ENCODE measurements at regions not wholly inside any gene's neighbourhood (a gene's known extent, or its start where the extent isn't known, plus 50 kb on each side); places are given as distances from the start of the nearest gene placed in this dataset.

DNA sequence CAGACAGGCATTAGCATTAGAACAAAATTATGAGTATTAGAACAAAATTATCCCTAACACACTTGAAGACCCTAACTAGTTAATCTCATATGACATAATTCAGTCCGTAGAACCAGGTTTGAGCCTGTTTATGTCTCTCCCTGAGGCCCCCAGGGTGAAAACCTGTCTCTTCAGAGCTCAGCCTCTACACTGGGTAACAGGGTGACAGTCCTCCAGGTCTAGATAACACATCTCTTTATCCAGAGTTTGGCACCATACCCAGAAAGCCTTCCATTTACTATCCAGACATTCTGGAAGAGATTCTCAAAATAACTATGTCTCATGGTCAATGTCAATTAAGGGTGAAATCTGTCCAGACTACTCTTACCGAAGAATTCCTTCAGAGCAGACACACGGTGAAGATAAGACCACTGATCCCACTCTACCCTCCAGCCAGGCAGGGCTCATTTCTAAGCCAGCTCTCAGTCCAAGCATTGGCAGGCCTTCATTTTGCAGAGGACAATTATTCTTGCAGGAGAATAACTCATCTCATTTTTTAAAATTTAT is 1195.3 kb downstream of the EFNB2 start:
- no peak for DNase-seq (ENCODE audit: low read depth, low spot score)

DNA sequence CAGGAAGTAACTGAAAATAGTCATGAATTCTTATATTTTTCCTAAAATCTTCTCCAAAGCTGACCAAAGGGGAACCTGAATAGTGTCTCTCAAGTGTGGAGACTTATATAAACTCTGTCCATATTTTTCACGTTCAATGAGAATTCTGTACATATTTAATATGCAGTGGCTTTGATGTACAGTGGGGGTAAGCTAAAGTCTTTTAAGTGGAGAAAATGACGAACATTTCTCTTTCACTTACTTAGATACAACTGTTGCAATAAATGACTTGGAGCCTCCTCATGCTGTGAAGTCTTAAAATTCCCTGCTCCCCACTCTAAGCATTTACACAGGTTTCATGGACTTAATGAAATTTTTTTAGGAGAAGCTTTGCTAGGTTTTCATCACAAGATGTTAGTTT is 1196.7 kb downstream of the EFNB2 start:
- DNase-seq (ENCODE audit: low read depth, low spot score): no peak

DNA sequence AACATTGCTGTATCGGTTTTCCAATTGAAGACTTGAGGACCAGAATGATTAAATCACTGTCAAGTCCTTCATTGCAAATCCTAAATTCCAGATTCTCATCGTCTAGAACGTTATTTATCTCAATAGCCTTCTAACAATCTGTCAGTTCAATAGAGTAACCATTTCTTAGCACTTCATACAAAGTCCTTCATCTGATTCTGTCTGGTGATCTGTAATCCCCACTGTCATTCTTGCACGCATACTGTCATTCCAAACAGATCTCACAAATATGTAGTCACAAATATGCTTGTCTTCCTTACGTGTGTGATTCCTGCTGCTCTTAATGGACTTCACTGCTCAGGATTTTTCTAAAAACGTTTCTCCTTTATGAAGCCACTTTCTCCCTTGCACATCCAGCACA is 1197.5 kb downstream of the EFNB2 start:
- no peak for DNase-seq (ENCODE audit: low read depth, low spot score)

DNA sequence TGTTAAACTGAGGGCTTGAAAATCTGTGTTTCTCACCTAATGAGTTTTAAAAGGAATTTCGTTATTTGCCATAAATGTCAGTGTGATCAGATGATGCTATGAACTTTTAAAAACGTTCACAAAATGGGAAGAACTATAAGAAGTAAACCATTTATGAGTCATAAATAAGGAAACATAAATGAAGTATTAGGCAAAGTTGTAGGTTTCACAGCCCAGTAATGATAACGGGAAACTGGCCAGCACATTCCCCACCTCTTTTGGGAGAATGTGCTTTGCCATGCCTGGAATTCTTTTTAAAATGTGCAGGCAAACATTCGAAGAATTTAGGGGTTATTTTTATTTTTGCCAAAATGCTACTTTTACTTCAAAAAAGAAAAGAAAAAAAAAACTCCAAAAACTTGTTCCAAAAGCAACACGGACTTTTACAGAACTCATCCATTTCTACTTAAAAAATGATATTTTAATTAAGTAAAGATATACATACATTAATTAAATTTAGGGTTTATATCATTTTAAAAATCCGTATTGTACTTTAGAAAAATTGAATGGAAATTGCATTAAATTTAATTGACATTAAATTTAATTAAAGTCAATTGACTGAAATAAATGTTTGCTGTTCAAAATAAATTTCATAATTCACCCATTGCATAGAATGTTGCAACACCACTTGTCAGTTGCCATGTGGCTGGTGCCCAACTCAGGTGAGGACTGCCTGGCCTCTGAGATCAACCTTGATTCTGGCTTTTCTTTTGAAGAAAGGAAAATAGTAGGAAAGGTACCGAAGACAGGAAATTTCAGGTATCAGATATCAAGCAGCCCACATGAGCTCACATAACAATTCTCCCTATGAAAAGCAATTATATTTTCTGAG is 1198.5 kb downstream of the EFNB2 start:
- DNase-seq (ENCODE audit: low read depth, low spot score): no peak

DNA sequence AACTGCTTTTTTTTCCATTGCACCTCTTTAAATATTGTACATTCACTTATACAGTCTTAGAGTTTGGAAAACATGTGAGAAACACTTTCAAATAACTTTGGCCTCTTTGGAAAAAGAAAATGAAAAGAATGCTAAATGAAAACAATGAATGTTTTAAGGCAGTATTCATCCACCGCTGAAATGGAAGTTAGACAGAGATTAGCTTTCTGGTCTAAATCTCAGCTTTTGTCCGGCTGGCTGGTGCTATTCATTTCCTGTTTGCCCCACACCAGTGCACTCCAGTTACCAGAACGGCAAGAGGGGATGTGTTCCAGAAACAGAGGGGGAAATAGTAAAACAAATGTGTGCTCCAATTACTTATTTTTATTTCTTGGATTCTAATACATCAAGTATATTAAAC is 1201.3 kb downstream of the EFNB2 start:
- no peak for DNase-seq (ENCODE audit: low read depth, low spot score)

DNA sequence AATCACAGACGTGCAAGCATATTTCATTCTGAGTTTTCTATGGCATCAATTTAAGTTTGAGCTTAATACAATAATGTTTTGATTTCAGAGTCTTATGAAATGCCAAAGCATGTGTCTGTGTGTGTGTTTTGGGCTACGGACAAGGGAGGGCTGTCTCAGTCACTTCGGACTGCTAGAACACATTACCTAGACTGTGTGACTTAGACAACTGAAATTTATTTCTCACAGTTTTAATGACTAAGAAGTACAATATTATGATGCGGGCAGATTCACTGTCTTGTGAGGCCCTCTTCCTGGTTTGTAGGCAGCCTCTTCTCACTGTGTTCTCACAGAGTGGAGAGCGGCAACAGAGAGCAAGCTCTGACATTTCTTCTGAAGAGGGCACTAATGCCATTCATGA is 1202.0 kb downstream of the EFNB2 start:
- no peak for DNase-seq (ENCODE audit: low read depth, low spot score)

DNA sequence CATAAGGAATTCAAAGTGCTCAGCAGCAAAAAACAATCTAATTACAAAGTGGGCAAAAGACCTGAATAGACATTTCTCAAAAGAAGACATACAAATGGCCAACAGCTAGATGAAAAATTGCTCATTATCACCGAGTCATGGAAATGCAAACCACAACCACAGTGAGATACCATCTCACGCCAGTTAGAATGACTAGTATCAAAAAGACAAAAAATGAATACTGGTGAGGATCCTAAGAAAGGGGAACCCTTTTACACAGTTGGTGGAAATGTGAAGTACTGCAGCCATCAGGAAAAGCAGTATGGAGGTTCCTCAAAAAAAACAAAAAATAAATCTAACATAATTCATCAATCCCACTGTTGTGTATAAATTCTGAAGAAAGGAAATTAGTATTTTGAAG is 1206.1 kb downstream of the EFNB2 start:
- no peak for DNase-seq (ENCODE audit: low read depth, low spot score)

DNA sequence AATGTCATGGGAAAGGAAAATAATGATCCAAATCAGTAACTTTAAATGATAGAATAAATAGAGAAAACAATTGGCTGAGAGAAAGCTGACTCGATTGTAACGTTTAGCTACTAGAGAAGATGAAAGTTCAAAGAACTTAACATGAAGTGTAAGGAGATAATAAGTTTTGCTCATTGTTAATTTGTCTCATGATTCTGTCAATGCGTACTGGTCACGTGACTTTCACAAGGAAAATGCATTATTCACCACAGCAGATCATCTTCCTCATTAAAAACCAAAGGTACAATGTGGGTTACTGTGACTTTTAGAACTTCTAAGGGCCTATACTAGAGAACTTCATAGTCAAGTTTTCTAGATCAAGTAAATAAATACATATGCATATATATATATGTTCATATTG is 1207.2 kb downstream of the EFNB2 start:
- DNase-seq (ENCODE audit: low read depth, low spot score): no peak

DNA sequence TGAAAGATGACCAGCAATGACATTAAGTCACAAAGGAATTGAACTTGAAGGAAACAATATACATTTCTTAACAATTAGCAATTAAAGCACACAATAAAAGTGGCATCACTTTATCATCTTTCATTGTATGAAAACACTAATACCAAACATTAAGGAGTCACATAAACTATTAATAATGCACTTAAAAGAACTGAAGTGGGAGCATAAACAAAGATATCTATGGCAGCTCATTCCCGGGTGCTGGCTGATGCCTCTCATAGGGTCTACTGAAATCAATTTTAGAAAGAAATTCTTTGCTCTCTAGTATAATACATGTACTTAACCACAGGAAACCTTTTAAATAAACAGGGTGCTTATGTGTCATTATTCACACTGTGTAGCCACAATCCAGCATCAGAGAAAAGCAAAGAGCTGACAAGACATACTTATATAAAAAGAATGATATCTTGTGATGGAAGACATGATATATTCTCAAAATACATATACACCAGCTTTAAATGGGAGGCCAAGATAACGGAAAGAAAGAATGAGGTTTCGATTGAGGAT is 1207.8 kb downstream of the EFNB2 start:
- DNase-seq (ENCODE audit: low read depth, low spot score): no peak

DNA sequence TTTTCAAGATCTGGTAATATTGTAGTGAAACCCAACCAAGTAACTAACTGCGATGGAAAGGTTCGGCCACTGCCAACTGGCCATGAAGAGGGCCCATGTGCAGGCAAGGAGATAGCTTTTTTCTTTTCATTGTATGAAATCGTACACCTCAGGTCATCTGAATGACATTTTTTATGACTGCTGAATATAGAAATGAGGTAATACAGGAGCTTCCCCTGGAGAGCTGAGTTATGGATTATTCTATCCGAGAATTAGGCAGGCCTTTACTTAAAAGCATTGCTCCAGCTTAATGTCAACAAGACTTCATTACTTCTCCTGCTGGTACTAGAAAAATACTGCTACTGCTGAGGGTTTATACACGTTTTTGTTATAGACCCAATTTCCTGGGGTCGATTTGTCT is 1215.6 kb downstream of the EFNB2 start:
- no peak for DNase-seq (ENCODE audit: low read depth, low spot score)

DNA sequence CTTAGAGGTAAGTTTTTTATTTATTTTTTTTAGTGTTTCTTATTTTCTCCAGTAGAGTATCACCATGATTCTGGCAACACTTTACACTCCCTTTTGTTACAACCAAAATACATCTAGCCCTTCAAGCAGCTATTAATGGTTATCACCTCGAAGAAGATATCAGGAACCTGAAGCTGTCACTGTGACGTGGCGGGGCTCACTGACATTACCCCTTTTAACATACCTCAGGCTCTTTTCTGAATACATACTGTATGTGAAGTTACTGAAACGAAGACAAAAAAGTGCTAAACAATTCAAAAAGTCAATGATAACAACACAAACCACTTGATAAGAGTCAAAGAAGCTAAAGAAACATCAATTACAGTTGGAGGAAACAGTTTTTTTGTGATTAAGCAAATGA is 1218.7 kb downstream of the EFNB2 start:
- DNase-seq (ENCODE audit: low read depth, low spot score): no peak

DNA sequence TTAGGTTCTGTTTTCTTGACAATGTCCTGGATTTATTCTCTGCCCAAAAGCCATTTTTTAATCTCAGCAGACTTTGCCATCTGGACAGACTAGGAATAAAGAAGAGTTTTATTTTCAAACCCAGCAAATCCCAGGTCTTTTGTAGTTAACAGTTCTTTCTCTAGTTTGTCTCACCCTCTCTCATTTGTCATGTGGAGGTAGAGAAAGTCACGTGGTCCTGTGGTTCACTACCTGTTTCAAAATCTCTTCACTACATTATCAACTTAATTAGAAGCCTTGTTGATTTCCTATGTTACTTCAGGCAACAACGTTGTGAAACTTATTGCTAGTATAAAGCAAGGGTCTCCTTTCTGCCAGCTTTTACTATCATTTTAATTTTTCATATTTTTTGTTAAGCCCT is 1222.6 kb downstream of the EFNB2 start:
- DNase-seq (ENCODE audit: low read depth, low spot score): no peak

DNA sequence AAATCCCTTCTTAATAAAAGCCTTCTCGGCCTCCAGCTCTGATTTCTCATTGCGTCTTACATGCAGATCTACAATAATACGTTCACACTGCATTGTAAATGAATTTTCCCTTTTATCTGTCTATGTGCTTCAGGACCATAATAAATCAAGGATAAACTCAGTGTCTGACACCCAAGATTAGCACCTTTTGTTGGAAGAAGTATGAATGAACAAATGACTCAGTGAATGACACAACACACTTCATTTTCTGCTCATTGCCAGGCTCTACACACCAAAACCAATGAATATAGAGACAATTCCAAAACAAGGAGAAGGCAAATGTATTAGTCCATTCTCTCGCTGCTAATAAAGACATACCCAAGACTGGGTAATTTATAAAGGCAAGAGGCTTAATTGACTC is 1224.4 kb downstream of the EFNB2 start:
- DNase-seq (ENCODE audit: low read depth, low spot score): no peak

DNA sequence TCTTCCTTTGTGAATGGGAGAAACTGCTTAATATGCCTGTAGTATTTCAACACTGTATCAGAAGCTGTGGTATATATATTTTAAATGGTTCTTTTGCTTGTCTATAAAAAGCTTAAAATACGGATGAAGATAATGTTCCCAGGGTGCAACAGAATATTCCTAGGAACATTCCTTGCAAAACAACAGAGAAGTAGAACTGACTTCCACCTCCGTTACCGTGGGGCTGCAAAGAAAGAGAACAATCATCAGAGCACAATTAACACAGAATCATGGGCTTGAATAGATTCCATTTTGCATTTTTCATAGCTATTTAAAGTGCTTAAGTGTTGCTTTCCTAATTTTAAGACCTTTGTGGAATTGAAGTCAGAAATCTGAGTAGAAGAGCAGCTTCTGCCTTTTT is 1227.7 kb downstream of the EFNB2 start:
- DNase-seq (ENCODE audit: low read depth, low spot score): no peak

DNA sequence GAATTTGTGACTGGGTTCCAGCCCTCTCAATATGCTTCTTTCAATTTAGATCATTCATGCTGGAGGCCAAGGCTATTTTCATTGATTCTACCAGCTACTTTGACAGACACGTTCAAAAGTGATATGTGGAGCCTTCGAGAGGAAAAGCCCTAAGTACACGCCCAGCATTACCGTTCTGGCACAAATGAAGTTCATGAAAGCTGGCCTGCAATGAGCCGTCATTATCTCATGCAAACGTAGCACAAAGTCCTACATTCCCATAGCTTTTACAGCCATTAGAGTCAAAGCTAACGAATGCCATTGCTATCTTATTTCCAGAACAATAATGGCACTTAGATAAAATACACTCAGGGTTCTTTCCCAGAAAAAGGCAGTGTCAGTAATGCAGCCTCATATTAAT is 1237.6 kb downstream of the EFNB2 start:
- DNase-seq (ENCODE audit: low read depth, low spot score): no peak

DNA sequence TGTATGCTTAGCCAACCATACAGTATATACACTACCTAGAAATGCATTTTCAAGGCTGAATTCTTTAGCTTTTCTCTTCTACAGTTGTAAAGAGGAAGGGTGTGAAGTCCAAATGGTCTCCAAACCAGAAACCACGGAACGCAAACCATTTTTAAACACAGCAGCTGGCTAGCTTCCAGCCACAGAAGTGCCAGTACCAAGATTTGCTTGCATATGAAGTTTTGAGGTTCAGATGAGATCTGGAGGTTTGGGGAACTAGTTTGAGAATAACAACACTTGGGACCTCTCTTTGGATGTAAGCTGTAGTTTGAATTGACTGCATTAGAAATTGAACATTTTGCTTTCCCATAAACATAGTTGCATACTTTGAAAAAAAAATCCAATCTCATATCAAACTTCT is 1243.5 kb downstream of the EFNB2 start:
- no peak for DNase-seq (ENCODE audit: low read depth, low spot score)

DNA sequence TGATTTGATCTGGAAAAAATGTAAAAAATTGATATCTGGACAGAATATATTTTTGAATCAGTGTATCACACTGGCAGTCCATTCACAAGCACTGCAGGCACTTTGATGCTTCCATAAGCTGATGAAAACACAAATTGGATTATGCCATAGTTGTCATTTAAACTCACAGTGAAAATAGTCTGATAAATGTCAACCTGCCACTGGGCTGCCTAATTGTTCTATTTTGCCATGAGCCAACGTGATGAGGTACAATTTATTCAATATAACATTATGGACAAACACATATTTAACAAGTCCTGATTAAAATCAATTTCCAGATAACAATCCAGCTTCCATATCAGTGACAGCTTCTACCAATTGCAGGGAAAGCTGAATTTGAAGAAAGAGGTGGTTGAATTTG is 1244.9 kb downstream of the EFNB2 start:
- no peak for DNase-seq (ENCODE audit: low read depth, low spot score)

DNA sequence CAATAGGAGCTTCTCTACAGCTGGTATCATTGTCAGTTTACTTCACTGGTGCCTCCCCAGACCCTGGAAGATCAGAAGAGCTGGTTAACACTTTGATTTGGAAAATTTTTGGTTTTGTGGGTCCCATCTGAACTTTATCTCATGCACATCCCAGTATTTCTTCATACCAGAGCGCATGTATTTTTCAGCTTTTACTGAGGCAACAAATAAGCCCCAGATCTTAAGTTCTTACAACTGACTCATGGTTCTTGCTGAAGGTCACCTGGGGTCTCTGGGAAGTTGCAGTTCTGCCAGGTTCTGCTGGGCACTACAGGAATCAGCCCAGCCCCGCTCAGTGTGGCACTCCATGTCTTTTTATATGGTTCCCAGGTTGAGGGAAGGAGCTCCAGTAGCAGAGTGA is 1249.9 kb downstream of the EFNB2 start:
- DNase-seq (ENCODE audit: low read depth, low spot score): no peak

DNA sequence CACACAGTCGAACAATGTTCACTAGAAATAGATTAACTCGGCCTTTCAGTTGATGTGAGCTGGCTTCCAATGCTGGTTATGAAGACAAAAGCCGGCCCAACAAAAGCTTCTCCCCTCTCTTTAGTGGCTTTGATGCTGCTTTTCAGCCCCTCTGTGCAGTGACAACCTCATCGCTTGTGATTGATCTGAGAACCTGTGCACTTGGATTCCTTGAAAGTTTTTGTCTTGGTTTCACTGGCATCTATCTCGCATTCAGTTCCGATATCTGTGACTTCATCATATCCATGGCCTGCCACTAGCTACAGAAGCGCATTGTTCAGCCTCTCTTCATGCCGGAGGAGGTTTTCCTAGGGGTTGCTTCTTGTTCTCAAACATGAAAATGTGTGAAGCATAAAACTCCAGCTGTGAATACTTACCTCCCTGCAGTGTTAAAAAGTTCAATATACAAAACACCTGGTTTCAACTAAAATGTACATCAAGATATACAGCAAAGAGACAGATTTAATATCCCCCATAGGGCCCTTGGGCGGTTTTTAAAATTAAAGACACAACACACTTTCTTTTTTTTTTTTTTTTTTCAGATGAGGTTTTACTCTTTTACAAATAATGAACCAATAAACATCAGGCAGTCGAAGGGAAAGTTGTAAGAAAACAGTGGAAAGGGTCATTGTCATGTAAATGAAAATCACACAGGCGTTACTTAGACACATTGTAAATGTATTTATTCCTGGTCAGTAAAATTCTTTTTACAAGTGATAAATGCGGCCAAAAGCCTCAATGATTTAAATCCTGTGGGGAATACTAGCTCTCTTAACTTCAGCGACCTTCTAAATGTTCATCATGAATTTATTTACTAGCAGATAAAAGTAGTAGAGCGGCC is 1252.8 kb downstream of the EFNB2 start:
- DNase-seq (ENCODE audit: low read depth, low spot score): no peak

DNA sequence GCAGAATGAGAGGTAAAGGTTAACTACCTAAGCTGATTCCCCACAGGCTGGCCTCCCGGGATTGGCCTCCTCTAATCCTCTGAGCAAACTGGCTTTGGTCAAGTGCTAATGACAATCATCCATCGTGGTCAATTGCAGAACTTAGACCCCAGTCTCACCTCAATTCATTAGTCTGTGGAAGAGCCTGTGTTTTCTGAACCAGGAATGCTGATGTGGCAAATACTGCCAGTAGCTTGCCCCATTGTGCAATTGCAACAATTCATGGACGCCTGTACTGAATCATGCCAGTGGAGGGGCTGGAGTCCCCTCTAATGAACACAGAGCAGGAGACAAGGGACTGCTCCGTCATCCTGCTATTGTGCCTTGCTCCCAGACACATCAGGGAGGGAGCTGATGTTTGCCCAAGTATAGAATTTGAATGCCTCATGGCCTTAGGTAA is 1256.5 kb downstream of the EFNB2 start:
- no peak for DNase-seq (ENCODE audit: low read depth, low spot score)

DNA sequence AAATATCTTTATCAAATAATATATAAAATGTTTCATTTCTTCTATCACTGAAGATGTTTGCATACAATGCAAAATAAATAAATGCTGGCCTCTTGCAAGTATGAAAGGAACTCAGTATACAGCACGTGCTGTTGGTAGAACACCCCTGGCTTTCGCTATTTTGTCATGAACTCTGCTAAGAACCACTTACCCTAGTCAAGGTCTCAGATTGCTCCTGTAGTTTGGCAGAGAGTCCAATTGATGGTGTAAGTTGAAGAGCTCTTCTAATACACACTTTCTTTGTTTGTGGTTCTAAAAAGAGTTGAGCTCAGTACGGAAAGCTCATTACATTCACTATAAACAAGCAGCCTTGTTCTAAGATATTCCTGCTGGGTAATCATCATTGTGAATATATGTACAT is 1258.9 kb downstream of the EFNB2 start:
- no peak for DNase-seq (ENCODE audit: low read depth, low spot score)

DNA sequence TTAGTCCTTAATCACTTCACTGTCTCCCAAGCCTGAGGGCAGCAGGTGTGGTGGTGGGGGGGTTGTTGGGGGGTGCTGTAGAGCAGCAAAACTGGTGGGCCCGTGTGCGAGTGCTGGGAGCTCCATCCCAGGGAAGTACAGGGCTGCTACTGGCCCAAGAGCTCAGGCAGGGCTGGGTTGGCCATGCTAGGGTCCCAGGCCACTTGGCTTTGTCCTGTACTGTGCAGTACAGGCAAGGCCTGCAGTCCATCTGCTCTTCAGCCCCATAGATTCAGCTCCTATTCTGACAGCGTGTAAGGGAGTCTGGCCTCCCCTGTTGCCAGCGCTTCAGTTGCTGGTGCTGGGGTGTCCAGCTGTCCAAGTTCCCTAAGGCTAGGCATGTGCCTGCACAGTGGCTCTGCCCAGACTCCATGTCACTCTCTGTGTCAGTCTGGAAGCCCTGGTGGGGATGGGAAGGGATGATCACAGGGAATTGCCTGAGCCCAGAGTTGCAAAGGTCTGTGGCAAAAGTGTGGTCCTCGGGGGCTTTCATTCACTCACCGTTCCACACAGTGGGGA is 1261.7 kb downstream of the EFNB2 start:
- no peak for DNase-seq (ENCODE audit: low read depth, low spot score)

Measured in pulmonary artery endothelial cell (primary cell).